ENCODE measurements at regions not wholly inside any gene's neighbourhood (a gene's known extent, or its start where the extent isn't known, plus 50 kb on each side); places are given as distances from the start of the nearest gene placed in this dataset.

DNA sequence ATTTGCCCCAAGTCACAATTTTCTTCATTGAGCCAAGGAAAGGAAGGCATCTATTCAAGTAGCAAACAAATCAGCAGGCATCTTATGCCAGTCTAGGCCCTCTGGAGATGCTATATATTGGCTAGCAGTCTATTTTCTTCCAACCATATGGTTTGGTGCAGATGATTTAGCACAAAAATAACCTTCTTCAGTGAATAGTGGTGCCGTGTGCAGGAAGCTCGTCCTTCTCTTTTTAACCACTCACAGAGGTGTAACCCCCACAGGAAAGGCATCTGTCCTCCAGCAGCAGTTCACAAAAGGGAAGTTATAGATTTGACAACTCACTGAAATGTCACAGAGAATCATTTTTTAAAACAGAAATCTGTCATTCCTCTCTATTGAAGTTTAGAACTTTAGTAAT is 445.7 kb upstream of the SYT1 start:
- no peak for TF ChIP-seq POLR2A (IDR thresholded peaks at IDR 0.05; ENCODE audit: low read depth, low read length)
- TF ChIP-seq POLR2AphosphoS5 (IDR thresholded peaks at IDR 0.05; ENCODE audit: low read depth, low read length): no peak

Measured in GM12891 (cell line).